ENCODE measurements at regions not wholly inside any gene's neighbourhood (a gene's known extent, or its start where the extent isn't known, plus 50 kb on each side); places are given as distances from the start of the nearest gene placed in this dataset.

- no peak for TF ChIP-seq CTCF (conservative IDR thresholded peaks at IDR 0.05; ENCODE audit: low read depth, low read length)
- no peak overlapping the region for H3K4me3 ChIP-seq (ENCODE audit: low read depth, low read length)
- no peak for DNase-seq (ENCODE audit: low read depth)
Measured at GRCh38 chr15:94154255-94154654, 77.1 kb upstream of the MCTP2 start.

GRCh38 chr15:94145046-94145445, 86.3 kb upstream of the MCTP2 start:
- TF ChIP-seq CTCF (conservative IDR thresholded peaks at IDR 0.05; ENCODE audit: low read depth, low read length) = no peak
- no peak overlapping the region for H3K4me3 ChIP-seq (ENCODE audit: low read depth, low read length)
- DNase-seq (ENCODE audit: low read depth) = no peak

- DNase-seq (ENCODE audit: low read depth) = no peak
- no peak for TF ChIP-seq CTCF (conservative IDR thresholded peaks at IDR 0.05; ENCODE audit: low read depth, low read length)
Measured at GRCh38 chr15:94141802-94142201, 89.6 kb upstream of the MCTP2 start.

GRCh38 chr15:94135486-94136147, 95.7 kb upstream of the MCTP2 start:
- H3K4me3 ChIP-seq (ENCODE audit: low read depth, low read length) = no peak overlapping the region
- no peak for DNase-seq (ENCODE audit: low read depth)
- TF ChIP-seq CTCF (conservative IDR thresholded peaks at IDR 0.05; ENCODE audit: low read depth, low read length) = no peak

More at GRCh38 chr15:94141802-94142201, 89.6 kb upstream of the MCTP2 start:
- H3K4me3 ChIP-seq (ENCODE audit: low read depth, low read length) = no peak overlapping the region

GRCh38 chr15:94131875-94132274, 99.5 kb upstream of the MCTP2 start:
- DNase-seq (ENCODE audit: low read depth) = peak; percentile 1
- TF ChIP-seq CTCF (conservative IDR thresholded peaks at IDR 0.05; ENCODE audit: low read depth, low read length) = no peak
- no peak overlapping the region for H3K4me3 ChIP-seq (ENCODE audit: low read depth, low read length)

DNA sequence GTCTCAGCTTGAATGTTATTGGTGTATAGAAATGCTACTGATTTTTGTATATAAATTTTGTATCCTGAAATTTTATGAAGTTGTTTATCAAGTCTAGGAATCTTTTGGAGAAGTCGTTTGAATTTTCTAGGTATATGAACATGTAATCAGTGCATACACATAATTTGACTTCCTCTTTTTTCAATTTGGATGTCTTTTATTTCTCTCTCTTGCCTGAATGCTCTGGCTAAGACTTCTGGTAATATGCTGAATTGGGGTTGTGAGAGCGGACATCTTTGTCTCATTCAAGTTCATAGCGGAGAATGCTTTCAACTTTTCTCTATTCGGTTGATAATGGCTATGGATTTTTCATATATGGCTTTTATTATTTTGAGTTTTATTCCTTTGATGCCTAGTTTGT, 100.9 kb upstream of the MCTP2 start:
- no peak overlapping the region for H3K4me3 ChIP-seq (ENCODE audit: low read depth, low read length)
- no peak for TF ChIP-seq CTCF (conservative IDR thresholded peaks at IDR 0.05; ENCODE audit: low read depth, low read length)
- DNase-seq (ENCODE audit: low read depth) = no peak

- no peak for TF ChIP-seq CTCF (conservative IDR thresholded peaks at IDR 0.05; ENCODE audit: low read depth, low read length)
- no peak for DNase-seq (ENCODE audit: low read depth)
- H3K4me3 ChIP-seq (ENCODE audit: low read depth, low read length) = no peak overlapping the region
Measured at GRCh38 chr15:94127006-94127405, 104.4 kb upstream of the MCTP2 start.

Measured in choroid plexus epithelial cell (primary cell).